Transverse colon (tissue), 3 donors: ENCODE measurements at regions not wholly inside any gene's neighbourhood (a gene's known extent, or its start where the extent isn't known, plus 50 kb on each side); places are given as distances from the start of the nearest gene placed in this dataset.

Source experiments
- CTCF ChIP-seq, 5 experiments: fragments of 200-600 bp in 3 of 5; fragments of 450-650 bp in 2 of 5; sonication (generic) in 3 of 5; IDR thresholded peaks; 1 replicate in 2 of 5; 2 replicates in 3 of 5; pipeline ENCODE4 v1.5.1; 2016 to 2017; ENCODE audit warnings: antibody characterized with exemption in 5 of 5, inconsistent platforms in 3 of 5, mild to moderate bottlenecking in 2 of 5, moderate library complexity in 1 of 5
- POLR2A ChIP-seq: fragments of 450-650 bp; IDR thresholded peaks from one replicate; pipeline ENCODE4 v1.6.1; 2016; ENCODE audit warnings: antibody characterized with exemption, mild to moderate bottlenecking, moderate library complexity

- no peak for TF ChIP-seq CTCF (IDR thresholded peaks at IDR 0.05)
- TF ChIP-seq POLR2A: no peak
Measured at GRCh38 chr14:101498526-101498860, 62.8 kb upstream of the DIO3 start.
